ENCODE measurements at regions not wholly inside any gene's neighbourhood (a gene's known extent, or its start where the extent isn't known, plus 50 kb on each side); places are given as distances from the start of the nearest gene placed in this dataset.

- Histone ChIP-seq H3K9me3 (no peaks in the 10 kb centered on the region), H3K36me3 (no peaks in the 10 kb centered on the region), H3K4me1 (no peaks in the 10 kb centered on the region), H3K27me3 (no peaks in the 10 kb centered on the region), H3K27ac (no peak overlapping the region), H3K4me3 (no peak overlapping the region)
- TF ChIP-seq POLR2A (IDR thresholded peaks at IDR 0.05) (no peak), CTCF (IDR thresholded peaks at IDR 0.05 in 4 of 5, conservative IDR thresholded peaks at IDR 0.05 in 1 of 5) (no peak)
- in situ Hi-C loops (cut with MboI; ENCODE audit: low sequenced_read_pairs in 4 of 4): no loop called here
- ATAC-seq (no peak), DNase-seq (no peak)
- intact Hi-C loops (cut with DNase I; ENCODE audit: low total_unique reads): no loop called here
Measured at GRCh38 chr2:53535234-53535840, 232.3 kb upstream of the CHAC2 start.

GRCh38 chr2:53530126-53530525 lies 237.5 kb upstream of the CHAC2 start:
- Histone ChIP-seq H3K27me3 (no peaks in the 10 kb centered on the region), H3K27ac (no peak overlapping the region), H3K9me3 (no peaks in the 10 kb centered on the region), H3K4me3 (no peak overlapping the region), H3K4me1 (no peaks in the 10 kb centered on the region), H3K36me3 (no peaks in the 10 kb centered on the region)
- DNase-seq: no peak
- in situ Hi-C loops (cut with MboI; ENCODE audit: low sequenced_read_pairs in 4 of 4) (no loop called here), intact Hi-C loops (cut with DNase I; ENCODE audit: low total_unique reads) (no loop called here)
- TF ChIP-seq POLR2A (IDR thresholded peaks at IDR 0.05): no peak
- TF ChIP-seq CTCF (IDR thresholded peaks at IDR 0.05 in 4 of 5, conservative IDR thresholded peaks at IDR 0.05 in 1 of 5): no peak
- ATAC-seq: no peak

GRCh38 chr2:53527056-53527455 lies 240.5 kb upstream of the CHAC2 start:
- no peak for DNase-seq
- Histone ChIP-seq H3K36me3 (no peaks in the 10 kb centered on the region), H3K4me1 (no peaks in the 10 kb centered on the region), H3K27me3 (no peaks in the 10 kb centered on the region), H3K4me3 (no peak overlapping the region), H3K9me3 (no peaks in the 10 kb centered on the region), H3K27ac (no peak overlapping the region)
- no peak for ATAC-seq
- no peak for TF ChIP-seq POLR2A (IDR thresholded peaks at IDR 0.05)
- no peak for TF ChIP-seq CTCF (IDR thresholded peaks at IDR 0.05 in 4 of 5, conservative IDR thresholded peaks at IDR 0.05 in 1 of 5)
- intact Hi-C loops (cut with DNase I; ENCODE audit: low total_unique reads) (no loop called here), in situ Hi-C loops (cut with MboI; ENCODE audit: low sequenced_read_pairs in 4 of 4) (no loop called here)

GRCh38 chr2:53519918-53520841 lies 247.4 kb upstream of the CHAC2 start:
- in situ Hi-C loops (cut with MboI; ENCODE audit: low sequenced_read_pairs in 4 of 4): no loop called here
- Histone ChIP-seq H3K9me3 (no peaks in the 10 kb centered on the region), H3K27me3 (no peaks in the 10 kb centered on the region), H3K4me3 (no peak overlapping the region), H3K4me1 (peaks cover 0 to 3% of the 10 kb centered on the region in 2 donors), H3K27ac (no peak overlapping the region), H3K36me3 (no peaks in the 10 kb centered on the region)
- intact Hi-C loops (cut with DNase I; ENCODE audit: low total_unique reads): no loop called here
- TF ChIP-seq POLR2A (IDR thresholded peaks at IDR 0.05) (no peak), CTCF (IDR thresholded peaks at IDR 0.05 in 4 of 5, conservative IDR thresholded peaks at IDR 0.05 in 1 of 5) (no peak)
- ATAC-seq (no peak), DNase-seq (no peak)

Data from gastrocnemius medialis (tissue), 4 donors.